Stimulated activated CD4-positive, alpha-beta T cell treated with anti-CD3 and anti-CD28 coated beads, Interleukin-4, amount 100 ng/mL, for 24 hours (primary cell): ENCODE measurements at regions not wholly inside any gene's neighbourhood (a gene's known extent, or its start where the extent isn't known, plus 50 kb on each side); places are given as distances from the start of the nearest gene placed in this dataset.
"Not testable (repeated sequence)": the region's sequence is repeated elsewhere in the genome, so short reads cannot be mapped to it uniquely, and the experiment has no call there.

ENCODE experiments used
- DNase-seq: peaks from one replicate; pipeline ENCODE4 v3.0.0-alpha.2; 2020

- no peak for DNase-seq
These were observed 55.2 kb upstream of the SLIT2 start for GRCh38 chr4:20196476-20196875.

- no peak for DNase-seq
These were observed 56.4 kb upstream of the SLIT2 start for GRCh38 chr4:20195071-20195885.

GRCh38 chr4:20194123-20195013 lies 57.3 kb upstream of the SLIT2 start:
- no peak for DNase-seq

- no peak for DNase-seq
These were observed 58.4 kb upstream of the SLIT2 start for GRCh38 chr4:20193141-20193936.

- DNase-seq = no peak
These were observed 59.0 kb upstream of the SLIT2 start for GRCh38 chr4:20192736-20193135.

- DNase-seq = no peak
These were observed 66.6 kb upstream of the SLIT2 start for GRCh38 chr4:20185103-20185502.

GRCh38 chr4:20183131-20183530 lies 68.6 kb upstream of the SLIT2 start:
- not testable (repeated sequence) for DNase-seq

- no peak for DNase-seq
These were observed 69.8 kb upstream of the SLIT2 start for GRCh38 chr4:20181926-20182325.

- DNase-seq = no peak
These were observed 71.2 kb upstream of the SLIT2 start for GRCh38 chr4:20180509-20180908.

GRCh38 chr4:20178902-20179576 lies 72.7 kb upstream of the SLIT2 start:
- no peak for DNase-seq

- no peak for DNase-seq
These were observed 74.8 kb upstream of the SLIT2 start for GRCh38 chr4:20176881-20177280.

GRCh38 chr4:20172070-20172760 lies 79.5 kb upstream of the SLIT2 start:
- DNase-seq = no peak

GRCh38 chr4:20166544-20166943 lies 85.2 kb upstream of the SLIT2 start:
- no peak for DNase-seq

GRCh38 chr4:20159516-20159915 lies 92.2 kb upstream of the SLIT2 start:
- no peak for DNase-seq

- no peak for DNase-seq
These were observed 93.5 kb upstream of the SLIT2 start for GRCh38 chr4:20158195-20158594.

GRCh38 chr4:20151436-20151835 lies 100.3 kb upstream of the SLIT2 start:
- no peak for DNase-seq

- DNase-seq = not testable (repeated sequence)
These were observed 102.6 kb upstream of the SLIT2 start for GRCh38 chr4:20149143-20149542.

GRCh38 chr4:20137176-20137575 lies 114.5 kb upstream of the SLIT2 start:
- no peak for DNase-seq

- DNase-seq = no peak
These were observed 124.1 kb upstream of the SLIT2 start for GRCh38 chr4:20127626-20128025.

- no peak for DNase-seq
These were observed 124.8 kb upstream of the SLIT2 start for GRCh38 chr4:20126906-20127305.

GRCh38 chr4:20124317-20125026 lies 127.2 kb upstream of the SLIT2 start:
- no peak for DNase-seq
